GM12892 (cell line): ENCODE measurements at regions not wholly inside any gene's neighbourhood (a gene's known extent, or its start where the extent isn't known, plus 50 kb on each side); places are given as distances from the start of the nearest gene placed in this dataset.

Experiments
- POLR2A ChIP-seq: IDR thresholded peaks from 2 replicates; pipeline ENCODE4 v1.6.1; 2011; ENCODE audit warnings: low read depth, low read length, control low read depth
- POLR2AphosphoS5 ChIP-seq: IDR thresholded peaks from 2 replicates; pipeline ENCODE4 v1.6.1; 2011; ENCODE audit warnings: low read depth, low read length, control low read depth
- TAF1 ChIP-seq: IDR thresholded peaks from 2 replicates; pipeline ENCODE4 v1.6.1; 2011; ENCODE audit warnings: low read depth, mild to moderate bottlenecking, control low read depth, low read length, borderline replicate concordance

DNA sequence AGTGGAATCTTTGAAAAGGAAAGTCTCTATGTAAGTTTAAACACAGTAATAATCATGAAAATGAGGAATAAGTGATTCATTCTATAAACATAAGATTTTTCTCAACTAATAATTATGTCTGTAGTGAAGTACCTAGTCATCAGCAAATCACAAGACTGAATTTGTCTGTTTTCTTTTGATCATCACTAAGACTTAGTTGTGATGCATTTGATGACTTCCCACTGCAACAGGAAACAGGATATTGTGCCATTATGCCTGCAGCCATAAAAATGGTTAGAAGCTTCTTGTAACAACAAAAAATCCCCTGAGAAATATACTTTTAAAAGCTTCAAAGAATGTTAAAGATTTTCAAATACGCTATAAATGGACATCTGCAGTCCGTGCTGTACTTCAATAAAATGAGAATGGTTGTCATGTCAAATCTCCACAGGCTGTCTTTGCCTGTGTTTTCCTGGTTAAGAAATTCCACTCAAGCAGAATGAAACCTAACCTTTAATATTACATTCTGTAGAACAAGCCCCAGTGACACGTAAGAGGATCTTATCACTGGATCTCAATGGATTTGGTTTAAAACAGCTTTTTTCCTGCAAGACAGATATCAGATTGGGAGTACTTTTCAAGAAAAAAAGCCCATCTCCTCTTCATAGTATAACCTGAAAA, 1262.3 kb upstream of the PHF14 start:
- no peak for TF ChIP-seq POLR2AphosphoS5
- no peak for TF ChIP-seq TAF1
- no peak for TF ChIP-seq POLR2A
